Stimulated activated CD8-positive, alpha-beta memory T cell treated with anti-CD3 and anti-CD28 coated beads, Interleukin-15, amount 100 ng/mL, for 48 hours (primary cell): ENCODE measurements at regions not wholly inside any gene's neighbourhood (a gene's known extent, or its start where the extent isn't known, plus 50 kb on each side); places are given as distances from the start of the nearest gene placed in this dataset.

Experiments
- DNase-seq, 2 donors: peaks; one replicate each; pipeline ENCODE4 v3.0.0-alpha.2; 2020; ENCODE audit warnings: low read depth in 2 of 2

- DNase-seq = no peak
Measured at GRCh38 chr18:6465281-6465680, 50.6 kb upstream of the L3MBTL4 start.

DNA sequence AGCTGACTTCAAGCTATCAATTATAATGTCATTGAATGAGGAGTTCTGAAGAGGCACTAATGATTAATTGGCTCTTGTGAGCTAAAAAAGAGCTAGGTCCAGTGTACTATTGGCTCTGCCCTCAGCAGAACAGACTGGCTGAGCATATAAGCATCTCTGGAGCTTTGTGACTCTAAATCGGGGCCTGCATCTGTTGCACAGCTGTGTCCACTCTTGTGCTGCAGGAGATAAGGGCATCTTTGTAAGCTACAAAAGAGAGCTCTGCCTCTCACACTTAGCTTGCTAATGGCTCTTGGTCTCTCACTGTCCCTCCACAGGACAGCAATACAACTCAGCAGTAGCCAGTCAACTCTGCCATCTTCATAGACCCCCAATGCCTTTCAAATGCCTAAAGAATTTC is 61.5 kb upstream of the L3MBTL4 start:
- DNase-seq = no peak

DNA sequence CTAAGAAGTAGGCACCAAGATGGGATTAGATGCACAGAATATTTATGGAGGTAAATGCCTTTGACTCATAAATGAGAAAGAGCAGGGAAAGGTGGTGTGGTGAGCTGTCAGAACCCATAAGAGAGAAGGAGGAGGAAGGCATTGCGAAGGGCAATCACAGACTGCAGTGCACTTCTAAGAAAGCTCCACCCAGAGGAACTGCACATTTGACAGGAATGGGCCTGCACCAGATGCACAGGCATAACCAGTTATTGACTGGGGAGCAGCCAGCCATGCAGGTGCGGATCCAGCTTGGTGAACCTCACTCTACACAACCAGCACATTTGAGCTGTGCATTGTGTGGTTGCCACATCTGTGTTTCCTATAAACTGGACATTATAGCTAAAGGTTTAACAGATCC is 62.2 kb upstream of the L3MBTL4 start:
- DNase-seq = no peak

DNA sequence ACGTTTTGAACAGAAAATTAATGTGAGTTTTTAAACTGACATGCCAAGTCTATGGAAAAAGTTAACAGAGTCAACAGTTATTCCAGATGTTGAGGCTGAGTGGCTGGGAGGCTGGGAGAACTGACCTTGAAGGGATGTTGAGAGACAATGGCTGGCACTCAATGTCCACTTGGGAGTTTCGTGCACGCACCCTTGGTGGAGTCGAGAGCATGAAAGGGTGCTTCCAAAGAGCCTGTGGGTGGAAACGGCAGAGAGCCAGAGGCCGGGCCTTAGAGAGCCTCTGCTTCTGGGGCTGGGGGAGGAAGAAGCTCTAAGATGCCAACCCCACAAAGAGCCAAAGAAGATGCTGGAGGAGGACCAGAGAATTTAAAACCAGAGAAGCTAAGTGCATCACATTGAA is 63.4 kb upstream of the L3MBTL4 start:
- DNase-seq = no peak

GRCh38 chr18:6479699-6480098 is 65.0 kb upstream of the L3MBTL4 start:
- no peak for DNase-seq

GRCh38 chr18:6482198-6482977 is 67.7 kb upstream of the L3MBTL4 start:
- DNase-seq = peak in 1 of 2 donors; percentile 0

- no peak for DNase-seq
Measured at GRCh38 chr18:6484659-6485058, 69.9 kb upstream of the L3MBTL4 start.

DNA sequence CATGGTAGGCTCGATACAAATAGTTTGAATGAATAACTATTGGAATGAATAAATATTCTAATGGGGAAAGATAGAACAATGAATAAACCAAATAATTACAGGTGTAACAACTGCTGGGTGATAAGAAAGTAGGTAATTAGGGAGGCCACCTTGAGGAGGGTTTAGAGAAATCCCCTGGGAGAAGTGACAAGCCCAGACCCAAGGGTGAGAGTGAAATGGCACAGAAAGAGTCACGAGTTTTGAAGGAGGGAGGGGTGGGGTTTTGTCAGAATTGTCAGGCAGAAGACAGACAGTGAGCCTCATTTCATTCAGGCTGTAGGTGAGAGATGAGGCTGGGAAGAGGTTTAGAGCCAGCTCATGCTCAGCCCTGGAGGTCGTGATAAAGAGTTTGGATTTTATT is 71.6 kb upstream of the L3MBTL4 start:
- DNase-seq = no peak

DNA sequence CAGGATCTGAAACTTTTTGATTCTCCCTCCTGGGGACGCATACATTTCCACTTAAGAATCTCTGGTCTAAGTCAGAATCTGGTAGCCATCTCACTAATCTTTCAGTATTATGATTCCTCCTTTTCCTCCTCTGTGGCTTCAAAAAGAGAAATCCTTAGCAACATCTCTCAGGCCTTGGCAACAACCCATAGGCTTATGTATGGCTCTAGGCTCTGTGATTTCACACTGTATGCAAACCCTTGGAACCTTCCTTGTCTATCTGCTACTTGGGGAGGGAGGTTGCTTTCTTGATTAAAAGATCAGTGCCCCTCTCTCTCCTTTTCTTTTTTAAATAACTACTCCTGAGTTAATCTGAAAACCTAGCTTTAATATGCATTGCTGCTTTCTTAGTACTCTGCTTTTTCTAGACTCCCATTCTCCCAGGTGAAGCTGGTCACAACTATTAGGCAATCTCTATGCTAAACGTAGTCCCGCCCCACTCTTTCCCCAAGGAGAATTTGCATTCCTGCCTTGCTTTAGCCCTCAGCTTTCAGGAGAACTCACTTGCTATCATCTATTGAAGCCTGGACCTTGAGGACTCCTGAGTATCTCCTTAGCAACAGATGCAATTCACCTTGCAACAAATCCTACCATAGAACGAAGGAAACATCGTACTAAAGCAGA is 72.2 kb upstream of the L3MBTL4 start:
- no peak for DNase-seq

DNA sequence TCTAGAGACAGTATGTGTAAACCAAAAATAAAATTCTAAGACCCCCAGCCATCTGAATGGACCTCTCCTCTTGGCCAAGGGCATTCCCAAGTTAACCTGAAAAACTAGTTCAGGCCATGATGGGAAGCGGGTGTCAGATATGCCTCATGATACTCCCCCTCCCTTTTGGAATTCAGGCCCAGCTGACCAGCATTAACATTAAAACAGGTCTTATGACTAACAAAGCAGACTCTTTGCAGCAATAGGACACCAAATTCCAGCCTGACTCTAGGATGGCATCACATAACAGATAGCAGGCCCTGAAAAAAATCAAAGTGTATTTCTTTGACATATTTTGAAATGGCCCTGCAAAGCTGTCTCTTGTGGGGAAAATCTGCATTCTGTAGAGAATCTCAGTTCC is 73.3 kb upstream of the L3MBTL4 start:
- no peak for DNase-seq

DNA sequence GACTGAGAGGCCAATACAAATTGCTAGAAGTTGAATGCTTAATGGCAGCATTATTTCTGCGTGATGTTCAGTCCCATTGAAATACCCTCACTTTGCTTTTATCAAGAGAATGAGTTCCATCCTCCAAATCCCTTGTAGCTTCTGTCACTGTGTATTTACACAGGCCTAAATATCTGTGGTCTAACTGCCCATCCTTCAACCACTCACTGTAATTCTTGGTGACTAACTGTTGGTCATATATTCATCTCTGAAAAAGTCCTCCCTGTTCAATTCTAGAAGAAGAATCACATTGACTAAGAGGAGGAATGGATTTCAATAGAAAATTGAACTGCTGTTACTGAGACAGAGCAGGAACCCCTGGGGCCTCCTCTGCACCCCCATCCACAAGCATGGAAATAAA is 74.2 kb upstream of the L3MBTL4 start:
- no peak for DNase-seq

DNA sequence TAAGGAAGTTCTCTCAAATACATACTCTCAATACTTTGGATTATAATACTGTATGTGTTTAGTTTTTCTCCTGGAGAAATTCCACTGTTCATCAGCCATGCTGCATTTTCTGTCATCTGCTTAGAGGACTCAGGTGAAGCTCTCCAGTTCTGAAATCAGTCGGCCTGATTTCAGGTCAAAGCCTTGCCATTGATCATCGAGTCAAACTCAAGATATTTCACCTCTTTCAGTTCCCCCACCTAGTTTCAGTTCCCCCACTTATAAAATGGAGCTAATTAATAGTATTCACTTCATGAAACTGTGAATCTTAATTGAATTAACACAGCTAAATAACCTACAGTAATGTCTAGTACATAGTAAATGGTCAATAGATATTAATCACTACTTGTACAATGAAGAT is 75.3 kb upstream of the L3MBTL4 start:
- no peak for DNase-seq

- no peak for DNase-seq
Measured at GRCh38 chr18:6493194-6493593, 78.5 kb upstream of the L3MBTL4 start.

GRCh38 chr18:6495536-6495935 is 80.8 kb upstream of the L3MBTL4 start:
- no peak for DNase-seq

- no peak for DNase-seq
Measured at GRCh38 chr18:6497543-6497942, 82.8 kb upstream of the L3MBTL4 start.

DNA sequence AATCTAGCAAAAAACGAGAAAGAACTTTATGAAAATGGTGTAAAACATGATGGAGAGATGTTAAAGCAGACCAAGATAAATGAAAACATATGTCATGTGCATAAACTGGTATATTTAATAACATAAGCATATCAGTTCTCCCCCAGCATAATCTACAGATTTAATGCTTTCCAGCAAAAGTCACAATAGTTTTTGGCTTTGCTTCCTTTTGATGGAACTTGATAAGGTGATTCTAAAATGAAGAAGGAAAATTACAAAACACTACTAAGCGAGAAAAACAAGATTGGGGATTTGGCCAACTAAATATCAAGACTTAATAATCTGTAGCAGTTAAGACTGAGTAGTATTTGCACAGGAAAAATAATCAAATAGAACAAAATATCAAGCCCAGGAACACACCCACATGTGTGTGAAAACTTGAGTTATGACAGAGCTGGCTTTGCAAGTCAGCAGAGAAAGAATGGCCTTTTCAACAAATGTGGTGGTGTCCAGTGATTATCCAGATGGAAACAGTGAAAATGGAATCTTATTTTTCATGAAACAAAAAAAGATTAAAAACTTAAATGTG is 83.7 kb upstream of the L3MBTL4 start:
- DNase-seq = no peak

GRCh38 chr18:6504605-6505497 is 90.1 kb upstream of the L3MBTL4 start:
- DNase-seq = no peak

- DNase-seq = no peak
Measured at GRCh38 chr18:6505498-6505875, 90.8 kb upstream of the L3MBTL4 start.

DNA sequence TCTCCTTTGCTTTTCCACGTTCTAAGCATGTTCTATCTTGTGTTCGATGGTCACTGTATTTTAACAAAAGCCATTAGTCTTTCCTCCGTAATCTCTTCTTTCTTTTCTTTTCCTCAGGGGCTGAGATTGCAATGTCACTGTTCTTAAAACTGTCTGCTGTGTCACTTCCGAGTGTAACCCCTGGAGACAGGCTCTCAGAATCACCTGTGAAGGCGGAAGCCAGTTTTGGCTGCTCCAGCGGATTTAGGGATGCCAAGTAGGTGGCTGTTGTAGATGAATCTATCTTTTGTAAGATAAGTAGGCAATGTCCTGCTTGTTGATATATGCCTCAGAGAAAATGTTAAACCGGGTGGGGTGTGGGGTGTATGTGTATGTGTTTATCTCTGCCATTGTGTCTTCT is 94.7 kb upstream of the L3MBTL4 start:
- no peak for DNase-seq

- no peak for DNase-seq
Measured at GRCh38 chr18:6509832-6510231, 95.1 kb upstream of the L3MBTL4 start.

GRCh38 chr18:6520901-6521300 is 106.2 kb upstream of the L3MBTL4 start:
- DNase-seq = no peak

GRCh38 chr18:6521803-6522418 is 107.2 kb upstream of the L3MBTL4 start:
- DNase-seq = no peak
